Activated naive CD4-positive, alpha-beta T cell treated with Interleukin-2 at 50 U/mL for 16 hours (primary cell): ENCODE measurements at regions not wholly inside any gene's neighbourhood (a gene's known extent, or its start where the extent isn't known, plus 50 kb on each side); places are given as distances from the start of the nearest gene placed in this dataset.

Source experiments
- DNase-seq: peaks from one replicate; pipeline ENCODE4 v3.0.0-alpha.2; 2020

DNA sequence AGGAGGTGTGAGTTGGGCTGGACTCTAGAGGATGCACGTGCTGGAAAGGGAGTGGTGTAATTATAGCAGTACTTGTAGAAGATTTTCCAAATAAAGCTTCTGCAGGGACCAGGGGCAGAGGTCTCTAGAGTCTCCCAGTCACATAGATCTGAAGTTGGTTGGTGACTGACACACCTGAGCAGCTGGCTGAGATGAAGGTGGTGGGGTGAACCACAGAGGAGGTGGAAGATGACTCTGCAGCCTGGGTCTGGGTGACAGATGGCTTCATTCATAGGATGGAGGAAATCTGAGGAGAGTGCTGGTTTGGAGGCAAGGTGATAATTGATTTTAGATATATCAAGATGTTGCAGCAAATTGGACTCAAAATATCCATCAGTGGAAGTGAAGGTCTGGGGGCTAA lies 178.9 kb upstream of the IVNS1ABP start:
- no peak for DNase-seq

DNA sequence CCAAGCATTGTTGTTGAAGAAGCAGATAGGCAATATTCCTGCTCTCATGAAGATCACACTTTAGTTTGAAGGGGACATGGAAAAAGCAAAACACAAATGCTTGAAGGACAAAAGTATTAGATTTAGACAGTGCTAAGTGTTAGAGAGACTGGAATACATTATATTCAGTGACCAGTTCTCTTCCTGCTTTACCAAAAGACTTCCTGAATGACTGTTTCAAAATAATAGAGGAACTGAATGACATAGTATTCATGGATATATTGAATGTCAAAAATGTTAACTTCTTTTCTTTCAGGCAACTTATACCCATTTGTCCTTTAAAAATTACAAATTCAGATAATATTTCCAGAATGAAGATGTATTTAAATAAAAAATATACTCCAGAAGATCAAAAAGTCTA lies 178.0 kb upstream of the IVNS1ABP start:
- no peak for DNase-seq

DNA sequence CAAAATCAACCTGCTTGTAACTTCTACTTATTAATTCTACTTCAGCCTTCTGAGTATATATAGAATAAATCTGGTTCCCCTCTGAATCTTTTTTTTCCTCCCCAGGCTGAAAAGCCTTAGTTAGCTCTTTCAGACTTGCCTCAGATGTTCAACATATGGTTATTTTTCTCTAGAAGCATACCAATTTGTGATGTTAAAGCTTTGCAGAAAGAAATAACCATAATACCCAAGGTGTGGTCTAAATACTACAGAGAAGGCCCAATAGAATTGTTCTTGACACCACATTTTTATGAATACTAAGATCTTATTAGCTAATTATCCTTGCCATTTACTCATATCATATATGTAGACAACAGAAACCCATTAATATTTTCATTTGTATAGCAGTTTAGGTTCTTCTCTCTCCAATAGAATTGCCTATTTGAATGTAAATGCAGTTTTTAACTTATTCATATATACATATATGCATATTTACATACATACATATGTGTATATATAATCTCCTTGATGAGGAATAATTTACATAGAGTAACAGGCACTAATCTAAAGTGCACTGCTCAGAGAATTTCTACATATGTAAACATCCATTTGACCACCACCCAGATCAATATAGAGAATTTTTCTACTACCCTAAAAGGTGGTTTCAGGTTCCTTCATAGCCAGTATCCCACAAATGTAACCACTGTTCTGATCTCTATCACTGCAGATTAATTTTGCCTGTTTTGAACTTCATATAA lies 175.2 kb upstream of the IVNS1ABP start:
- no peak for DNase-seq

DNA sequence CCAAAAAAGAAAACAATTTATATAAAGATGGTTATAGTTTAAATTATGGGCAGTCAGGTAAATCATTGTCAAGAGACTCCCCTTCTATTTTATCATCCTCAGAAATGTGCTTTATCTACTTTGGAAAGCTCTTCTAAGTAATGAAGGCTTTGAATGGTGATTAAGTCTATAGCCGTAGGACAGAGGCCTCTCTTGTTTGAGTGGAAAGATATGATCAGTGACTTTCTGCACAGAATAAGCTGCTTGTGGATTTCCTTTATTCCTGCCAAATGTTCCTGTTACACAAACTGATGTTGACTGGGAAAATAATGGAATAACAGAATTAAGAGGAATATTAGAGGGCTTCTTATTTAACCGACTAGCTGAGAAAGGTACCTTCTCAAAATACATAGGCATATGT lies 174.6 kb upstream of the IVNS1ABP start:
- DNase-seq = no peak

DNA sequence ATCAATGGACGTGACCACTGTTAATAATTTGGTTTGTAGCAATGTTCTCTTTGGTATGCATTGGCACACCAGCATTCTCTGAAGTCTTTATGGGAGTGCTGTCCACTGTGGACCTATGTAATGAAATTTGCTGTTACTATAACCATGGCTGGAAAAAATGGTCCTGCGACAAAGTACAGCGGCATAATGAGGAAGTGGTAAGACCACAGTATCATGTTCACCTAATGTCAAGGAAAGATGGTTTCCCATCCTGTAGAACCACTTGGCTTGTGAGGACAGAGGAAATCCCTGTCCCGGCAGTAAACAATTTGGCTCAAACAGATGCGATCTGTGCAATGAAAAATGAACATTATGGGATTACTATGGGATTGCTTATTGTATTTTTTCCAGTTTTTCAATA lies 173.9 kb upstream of the IVNS1ABP start:
- no peak for DNase-seq

DNA sequence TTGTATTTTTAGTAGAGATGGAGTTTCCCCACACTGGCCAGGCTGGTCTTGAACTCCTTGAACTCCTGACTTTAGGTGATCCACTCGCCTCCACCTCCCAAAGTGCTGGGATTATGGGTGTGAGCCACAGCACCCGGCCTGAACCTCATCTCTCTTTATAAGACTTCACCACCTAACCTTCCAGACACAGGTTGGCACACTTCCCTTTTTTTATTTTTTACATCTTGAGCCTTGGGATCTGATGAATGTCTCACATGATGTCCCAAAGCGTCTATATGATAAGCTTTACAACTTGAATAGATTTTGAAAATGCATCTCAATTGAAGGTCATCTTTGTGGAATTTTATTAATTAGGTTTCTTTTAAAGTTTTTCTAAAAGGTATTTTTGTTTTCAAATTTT lies 172.4 kb upstream of the IVNS1ABP start:
- no peak for DNase-seq

DNA sequence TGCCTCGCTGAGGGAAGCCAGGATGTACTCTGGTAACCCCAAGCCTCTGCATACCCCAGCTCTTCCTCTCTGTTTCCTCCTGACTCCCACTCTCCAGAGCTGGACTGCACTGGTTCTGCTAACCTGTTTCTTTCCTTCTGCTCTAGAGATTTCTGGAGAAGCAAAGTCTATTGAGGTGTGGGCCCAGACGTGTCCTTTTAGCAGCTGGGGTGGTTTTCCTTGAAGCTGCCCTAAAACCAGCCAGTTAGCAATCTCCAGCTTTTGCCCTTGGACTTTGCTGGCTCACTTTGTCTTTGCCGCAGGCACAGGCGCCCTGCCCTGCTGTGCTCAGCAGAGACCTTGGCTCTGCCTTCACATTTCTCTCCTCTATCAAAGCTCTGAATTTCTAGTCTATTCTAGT lies 171.8 kb upstream of the IVNS1ABP start:
- DNase-seq = no peak

DNA sequence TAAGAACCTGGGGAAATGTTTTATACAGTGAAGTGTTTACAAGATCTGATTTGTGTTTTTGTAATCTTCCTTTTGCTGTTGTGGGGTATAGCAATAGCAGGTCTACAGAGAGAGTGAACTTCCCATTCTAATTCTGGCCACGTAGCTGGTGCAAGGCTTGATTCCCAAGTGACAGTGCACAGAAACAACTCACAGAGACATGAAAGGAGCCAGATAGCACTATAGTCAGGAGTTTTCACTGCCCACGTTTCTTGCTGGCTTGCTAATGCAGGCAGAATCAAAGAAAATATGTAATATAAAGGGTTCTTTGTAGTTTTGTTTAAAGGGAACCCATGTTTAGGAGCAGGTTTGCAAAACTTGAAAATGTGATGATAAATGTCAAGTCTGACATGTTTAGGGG lies 170.9 kb upstream of the IVNS1ABP start:
- no peak for DNase-seq

DNA sequence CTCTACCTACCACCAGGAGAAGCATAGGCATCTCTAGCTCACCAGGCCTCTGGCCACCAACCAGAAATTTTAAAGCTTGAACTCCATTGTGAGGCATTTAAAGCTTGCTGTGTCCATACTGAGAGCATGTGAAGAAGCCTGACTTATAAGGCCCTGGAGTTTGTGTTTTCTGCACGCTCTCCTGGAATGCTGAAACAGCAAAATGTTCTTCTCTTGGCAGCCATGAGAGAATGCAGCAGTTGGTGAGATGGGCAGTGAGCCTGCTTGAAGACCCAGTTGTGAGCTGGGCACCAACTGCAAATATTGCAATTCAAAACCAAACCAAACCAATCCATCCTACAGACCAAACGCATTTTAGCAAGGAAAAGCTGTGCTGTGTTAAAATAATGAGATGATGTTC lies 170.0 kb upstream of the IVNS1ABP start:
- no peak for DNase-seq

DNA sequence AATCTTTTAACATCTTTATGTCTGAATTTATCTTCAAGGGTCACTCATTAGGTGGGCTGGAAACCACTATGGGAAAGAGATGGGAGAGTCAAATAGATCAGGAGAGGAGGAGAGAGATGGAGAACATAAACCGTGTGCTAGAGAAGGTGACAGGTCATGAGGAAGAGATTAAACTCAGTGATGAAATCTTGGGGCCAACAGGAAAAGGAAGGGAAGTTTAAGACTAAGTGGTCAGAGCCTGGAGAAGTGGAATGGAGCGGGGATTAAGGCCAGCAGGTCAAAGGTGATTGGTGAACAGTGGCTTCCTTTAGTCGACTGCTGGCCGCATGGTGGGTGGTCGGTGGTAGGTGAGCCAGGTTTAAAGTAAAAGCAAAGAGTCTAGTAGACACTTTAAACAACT lies 169.3 kb upstream of the IVNS1ABP start:
- no peak for DNase-seq

DNA sequence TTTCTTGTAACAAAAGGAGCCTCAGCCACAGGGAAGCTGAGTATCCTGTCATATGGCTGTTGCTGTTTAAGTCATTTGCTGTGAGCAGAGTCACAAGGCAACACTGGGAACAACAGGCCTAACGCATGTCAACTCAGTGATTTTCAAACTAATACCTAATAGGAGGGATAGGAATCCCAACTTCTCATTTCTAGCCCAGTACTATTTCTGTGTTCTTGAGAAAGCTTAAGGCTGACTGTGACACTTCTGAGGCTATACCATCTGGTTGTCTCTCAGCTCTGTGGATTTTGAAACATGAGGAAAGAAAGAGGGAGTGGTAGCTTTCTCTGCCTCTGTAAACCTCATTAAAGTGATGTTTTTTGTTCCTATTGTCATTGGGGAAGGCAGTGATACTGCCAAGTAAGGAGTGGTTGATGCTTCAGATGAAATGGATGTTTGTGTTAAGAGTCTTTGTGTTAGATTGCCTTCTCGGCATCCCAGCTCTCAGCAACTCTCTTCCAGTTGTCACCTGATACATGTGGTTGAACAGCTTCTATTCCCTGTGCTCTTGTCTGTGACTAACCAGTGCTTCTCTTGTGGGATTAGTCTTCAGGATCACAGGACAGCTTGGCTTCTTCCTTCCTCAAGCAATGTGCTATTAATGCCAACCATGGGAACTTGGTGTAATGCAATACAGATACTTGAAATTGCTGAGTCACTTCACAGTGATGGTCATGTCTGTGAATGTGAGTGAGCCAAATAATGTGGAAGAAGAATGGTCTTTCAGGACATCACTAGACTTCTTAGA lies 166.8 kb upstream of the IVNS1ABP start:
- no peak for DNase-seq

DNA sequence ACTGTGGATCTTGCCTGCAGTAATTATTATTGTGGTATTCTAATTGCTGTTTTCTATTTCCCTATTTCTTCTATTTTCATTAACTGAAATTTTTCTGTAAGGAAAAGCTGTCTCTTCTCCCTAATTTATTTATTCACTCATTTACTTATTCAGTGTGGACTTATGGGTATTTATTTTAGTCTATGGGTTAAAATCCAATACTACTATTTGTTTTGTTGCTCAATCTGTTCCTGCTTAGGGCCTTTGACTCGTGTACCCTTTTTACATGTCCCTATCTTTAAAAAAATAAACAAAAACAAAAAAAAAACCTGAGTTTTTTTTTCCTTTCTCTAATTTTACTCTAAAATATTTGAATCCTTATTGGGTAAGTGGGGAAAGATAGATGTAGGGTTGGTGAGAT lies 166.2 kb upstream of the IVNS1ABP start:
- no peak for DNase-seq

DNA sequence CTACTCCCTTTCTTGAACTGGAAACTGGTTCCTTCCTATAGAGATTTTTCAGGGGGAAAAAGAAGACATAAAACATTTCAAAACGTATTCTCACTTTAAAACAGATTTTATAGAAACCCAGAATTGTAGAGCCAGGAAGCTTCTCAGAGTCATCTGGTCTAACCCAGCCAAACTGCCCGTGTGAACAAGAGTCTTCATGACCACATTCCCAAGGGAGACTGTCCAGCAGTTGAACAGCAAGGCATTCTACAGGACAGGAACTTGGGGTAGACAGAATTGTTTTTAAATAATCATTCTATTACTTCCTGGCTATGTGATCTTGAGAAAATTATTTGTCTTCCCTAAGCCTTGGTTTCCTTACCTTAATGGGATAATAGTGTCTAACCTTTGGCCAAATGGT lies 163.5 kb upstream of the IVNS1ABP start:
- DNase-seq = no peak

DNA sequence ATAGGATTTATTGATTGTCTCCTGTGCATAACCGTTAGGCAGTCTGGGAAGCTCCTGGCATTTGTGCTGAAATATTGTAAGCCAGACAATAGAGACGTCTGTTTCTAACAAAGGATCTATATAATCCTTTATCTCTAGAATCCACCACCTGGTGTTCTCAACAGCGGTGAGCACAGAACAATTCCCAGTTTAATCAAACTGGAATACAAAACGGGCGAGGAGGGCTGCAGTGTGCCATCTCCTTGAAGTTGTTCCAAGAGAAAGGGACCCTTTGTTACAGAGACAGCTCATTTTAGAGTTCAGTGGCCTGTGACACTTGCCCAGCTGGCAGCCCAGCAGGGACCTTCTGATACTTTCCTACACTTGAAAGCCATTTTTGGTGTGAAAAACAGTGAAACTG lies 162.8 kb upstream of the IVNS1ABP start:
- no peak for DNase-seq

DNA sequence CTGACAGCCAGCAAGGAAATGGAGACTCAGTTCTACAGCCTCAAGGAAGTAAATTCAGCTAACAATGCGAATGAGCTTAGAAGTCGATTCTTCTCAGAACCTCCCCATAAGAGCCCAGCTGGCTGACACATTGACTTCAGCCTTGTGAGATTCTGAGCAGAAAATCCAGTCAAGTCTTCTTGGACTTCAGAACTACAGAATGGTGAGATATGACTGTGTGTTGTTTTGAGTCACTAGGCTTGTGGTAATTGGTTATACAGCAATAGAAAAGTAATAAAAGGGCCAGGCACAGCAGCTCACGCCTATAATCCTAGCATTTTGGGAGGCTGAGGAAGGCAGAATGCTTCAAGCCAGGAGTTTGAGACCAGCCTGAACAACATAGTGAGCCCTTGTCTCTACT lies 161.8 kb upstream of the IVNS1ABP start:
- no peak for DNase-seq

DNA sequence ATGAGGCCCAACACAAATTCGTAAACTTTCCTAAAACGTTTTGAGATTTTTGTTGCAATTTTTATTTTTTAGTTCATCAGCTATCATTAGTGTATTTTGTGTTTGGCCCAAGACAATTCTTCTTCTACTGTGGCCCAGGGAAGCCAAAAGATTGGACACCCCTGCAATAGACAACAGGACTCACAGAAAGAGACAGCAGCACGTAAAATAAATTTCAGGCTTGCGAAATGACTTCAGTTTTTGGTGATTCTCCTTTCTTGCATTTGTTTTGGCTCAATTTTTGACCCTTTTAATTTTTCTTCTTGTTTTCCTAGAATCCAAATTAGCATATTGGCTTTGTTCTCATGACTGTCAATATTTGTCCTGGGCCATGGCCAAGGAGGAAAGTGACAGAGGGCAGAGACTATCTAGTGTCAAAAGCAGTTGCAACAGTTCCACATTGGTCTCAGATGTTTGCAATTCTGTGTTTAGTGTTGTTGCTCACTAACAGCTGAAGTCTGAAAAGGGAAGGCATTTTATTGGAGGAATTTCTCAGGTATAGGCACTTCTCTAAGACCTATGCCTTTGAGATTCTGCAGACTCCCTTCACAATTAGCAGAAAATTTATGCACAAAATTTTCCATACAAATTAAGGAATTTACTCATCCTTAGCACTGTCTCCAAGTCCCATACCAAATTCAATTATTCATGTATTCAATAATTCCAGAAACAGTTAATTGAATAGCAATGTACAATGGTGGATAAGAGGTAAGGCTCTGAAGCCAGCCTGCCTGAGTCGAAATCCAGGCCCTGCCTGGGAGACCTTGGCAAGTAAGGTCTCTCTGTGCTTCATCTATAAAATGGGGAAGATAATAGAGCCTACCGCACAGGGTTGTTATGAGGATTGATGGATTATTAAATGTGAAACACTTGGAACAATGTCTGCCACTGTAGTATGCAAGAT lies 160.9 kb upstream of the IVNS1ABP start:
- no peak for DNase-seq

DNA sequence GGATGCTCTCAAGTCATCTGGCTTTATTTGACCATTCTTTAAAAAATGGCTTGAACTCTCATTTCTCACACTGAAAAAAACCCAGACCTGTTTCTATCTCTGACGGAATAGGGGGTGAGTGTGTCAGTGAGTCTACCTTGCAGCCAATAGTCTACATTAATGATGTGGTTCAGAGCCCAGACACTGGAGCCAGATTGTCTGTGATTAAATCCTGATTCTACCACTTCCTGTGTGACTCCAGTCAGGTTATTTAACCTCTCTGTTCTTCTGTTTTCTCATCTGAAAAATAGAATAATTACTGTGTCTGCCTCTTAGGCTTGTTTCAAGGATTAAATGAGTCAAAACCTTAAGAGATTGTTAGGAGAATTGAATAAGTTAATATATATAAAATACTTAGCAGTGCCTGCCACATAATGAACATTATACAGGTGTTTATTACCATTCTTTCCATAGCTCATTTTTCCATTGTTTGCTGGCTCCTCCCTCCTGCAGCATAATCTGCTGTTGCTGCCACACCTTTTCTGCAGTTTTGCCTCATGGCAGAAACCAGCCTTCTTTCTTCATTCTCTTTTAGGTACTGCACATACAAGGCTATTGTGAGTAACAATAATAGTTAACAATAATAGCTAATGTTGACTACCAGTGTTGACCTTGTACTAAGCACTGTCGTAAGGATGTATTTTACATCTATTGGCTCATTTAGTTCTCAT lies 157.6 kb upstream of the IVNS1ABP start:
- no peak for DNase-seq

DNA sequence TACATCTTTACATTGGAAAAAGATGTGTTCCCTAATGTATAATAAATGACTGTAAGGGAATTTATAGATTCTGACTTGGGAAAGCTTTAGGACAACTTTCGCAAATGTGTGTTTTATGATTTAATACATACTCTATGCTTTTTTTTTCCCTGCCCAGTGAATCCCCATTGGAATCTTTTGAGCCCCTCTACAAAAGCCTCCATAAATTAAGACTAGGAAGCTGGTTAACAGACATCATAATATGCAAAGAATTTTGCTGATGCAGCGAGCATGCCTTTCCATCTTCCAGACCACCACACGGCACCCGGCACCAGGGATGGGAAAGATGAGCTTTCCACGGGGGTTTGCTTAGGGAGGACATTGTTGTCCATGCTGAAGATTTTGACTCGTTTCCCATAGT lies 156.1 kb upstream of the IVNS1ABP start:
- DNase-seq = no peak

DNA sequence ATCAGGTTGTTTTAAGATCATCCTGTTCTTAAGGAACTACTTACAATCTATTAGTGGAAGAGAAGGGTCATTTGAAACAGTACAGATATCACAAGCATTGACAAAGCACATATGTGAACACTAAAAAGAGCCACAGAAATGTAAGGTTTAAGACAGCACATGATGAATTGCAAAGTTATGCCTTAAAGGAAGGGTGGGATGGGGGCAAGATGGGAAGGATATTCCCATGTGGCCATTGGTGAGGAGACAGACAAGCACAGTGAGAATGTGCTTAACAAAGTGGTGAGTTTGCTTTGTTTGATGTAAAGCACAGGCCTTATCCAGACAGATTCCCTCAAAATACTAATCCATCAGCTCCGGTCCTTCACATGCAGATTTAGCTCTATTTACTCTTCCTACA lies 151.6 kb upstream of the IVNS1ABP start:
- no peak for DNase-seq

DNA sequence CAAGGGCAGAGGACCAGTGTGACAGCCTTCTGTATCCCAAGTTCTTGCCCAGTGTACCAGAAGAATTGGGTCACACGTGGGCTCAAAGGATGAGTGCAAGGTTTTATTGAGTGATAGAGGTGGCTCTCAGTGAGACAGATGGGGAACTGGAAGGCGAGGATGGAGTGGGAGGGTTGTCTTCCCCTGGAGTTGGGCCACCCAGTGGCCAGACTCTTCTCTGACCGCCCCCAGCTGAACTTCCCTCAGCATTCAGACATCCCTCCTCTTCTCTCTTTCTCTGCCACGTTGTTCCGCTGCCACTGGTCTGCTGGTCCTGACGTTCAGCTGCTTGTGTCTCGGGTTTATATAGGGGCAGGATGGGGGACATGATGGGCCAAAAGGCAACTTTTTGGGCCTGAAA lies 150.1 kb upstream of the IVNS1ABP start:
- DNase-seq = no peak

DNA sequence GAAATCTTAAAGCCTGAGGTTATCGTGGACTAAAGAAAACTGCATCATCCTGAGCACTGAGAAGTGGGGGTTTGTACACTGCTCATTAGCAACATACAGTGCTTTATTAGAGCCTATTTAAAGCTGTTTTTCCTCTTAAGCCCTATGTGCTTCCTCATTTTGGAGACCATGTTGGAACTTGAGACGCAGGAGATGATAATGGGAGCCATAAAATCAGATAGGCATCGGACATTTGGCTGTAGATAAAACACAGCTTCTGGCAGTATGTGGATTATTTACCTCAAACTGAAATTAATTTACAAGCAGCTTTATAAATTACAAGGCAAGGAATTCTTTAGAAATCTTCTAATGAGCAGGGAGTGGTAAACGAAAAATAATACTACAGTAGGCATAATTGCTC lies 147.7 kb upstream of the IVNS1ABP start:
- DNase-seq = no peak

DNA sequence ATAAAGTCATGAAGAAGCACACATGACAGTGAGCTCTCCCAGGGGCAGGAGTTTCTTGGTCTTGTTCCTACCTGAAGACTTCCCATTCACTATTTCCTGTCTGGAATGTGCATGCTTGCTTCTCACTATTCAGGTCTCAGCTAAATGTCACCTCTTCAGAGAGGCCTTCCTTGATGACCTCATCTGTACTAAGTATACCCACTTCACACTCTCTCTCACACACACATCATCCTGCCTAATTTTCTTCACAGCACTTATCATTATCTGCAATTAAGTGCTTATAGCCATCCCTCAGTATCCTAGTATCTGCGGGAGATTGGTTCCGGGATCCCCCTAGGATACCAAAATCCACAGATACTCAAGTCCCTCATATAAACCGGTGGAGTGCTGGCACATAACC lies 146.4 kb upstream of the IVNS1ABP start:
- DNase-seq = no peak

DNA sequence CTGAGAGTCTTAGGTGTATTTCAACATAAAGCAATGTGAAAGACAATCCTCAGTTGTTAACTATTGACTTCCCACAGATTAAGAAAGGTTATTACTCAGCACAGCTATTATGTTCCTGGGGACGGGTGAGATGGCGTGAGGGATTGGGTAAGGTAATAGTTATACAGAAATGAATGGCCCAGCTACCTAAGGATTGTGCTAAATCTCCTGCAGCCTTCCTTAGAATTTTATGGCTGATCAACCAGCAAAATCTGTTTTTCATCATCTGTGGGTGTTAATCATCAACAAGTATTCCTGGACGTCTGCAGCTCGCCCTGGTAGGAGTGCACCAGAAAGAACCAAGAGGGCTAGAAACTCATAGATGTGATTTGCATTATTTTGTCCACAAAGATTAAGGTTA lies 146.0 kb upstream of the IVNS1ABP start:
- DNase-seq = no peak
